Peyer's patch (tissue), 4 donors: ENCODE measurements at regions not wholly inside any gene's neighbourhood (a gene's known extent, or its start where the extent isn't known, plus 50 kb on each side); places are given as distances from the start of the nearest gene placed in this dataset.

Experiments
- POLR2A ChIP-seq, 2 donors: fragments of 450-650 bp; IDR thresholded peaks; one replicate each; pipeline ENCODE4 v1.5.1; 2017; ENCODE audit warnings: antibody characterized with exemption in 2 of 2, mild to moderate bottlenecking in 2 of 2, moderate library complexity in 2 of 2
- TF ChIP-seq, protein P1 (sequence below), 6 experiments: fragments of 450-650 bp in 4 of 6; fragments of 200-600 bp in 2 of 6; sonication (generic) in 1 of 6; IDR thresholded peaks; one replicate each; pipeline ENCODE4 v1.5.1; 2017 to 2019; ENCODE audit warnings: antibody characterized with exemption in 6 of 6, mild to moderate bottlenecking in 3 of 6, moderate library complexity in 1 of 6

DNA sequence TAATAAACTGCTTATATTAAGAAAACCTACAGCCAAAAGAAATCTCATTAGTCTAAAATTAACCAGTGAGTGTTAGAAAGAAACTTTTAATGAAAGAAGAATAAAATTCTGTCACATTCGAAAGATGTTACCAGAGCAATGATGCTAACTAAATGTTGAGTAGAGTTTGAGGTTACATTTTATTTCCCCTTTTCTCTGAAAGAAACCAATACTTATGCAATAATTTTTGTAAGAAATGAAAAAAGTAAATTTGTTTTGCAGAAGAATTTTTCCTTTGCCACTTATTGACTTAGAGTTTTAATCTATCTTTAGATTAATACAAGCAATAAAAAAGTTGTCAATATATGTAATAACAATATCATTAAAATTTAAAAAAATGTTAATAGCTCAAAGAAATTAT is 574.0 kb upstream of the GALNTL6 start:
- TF ChIP-seq, protein P1, sequence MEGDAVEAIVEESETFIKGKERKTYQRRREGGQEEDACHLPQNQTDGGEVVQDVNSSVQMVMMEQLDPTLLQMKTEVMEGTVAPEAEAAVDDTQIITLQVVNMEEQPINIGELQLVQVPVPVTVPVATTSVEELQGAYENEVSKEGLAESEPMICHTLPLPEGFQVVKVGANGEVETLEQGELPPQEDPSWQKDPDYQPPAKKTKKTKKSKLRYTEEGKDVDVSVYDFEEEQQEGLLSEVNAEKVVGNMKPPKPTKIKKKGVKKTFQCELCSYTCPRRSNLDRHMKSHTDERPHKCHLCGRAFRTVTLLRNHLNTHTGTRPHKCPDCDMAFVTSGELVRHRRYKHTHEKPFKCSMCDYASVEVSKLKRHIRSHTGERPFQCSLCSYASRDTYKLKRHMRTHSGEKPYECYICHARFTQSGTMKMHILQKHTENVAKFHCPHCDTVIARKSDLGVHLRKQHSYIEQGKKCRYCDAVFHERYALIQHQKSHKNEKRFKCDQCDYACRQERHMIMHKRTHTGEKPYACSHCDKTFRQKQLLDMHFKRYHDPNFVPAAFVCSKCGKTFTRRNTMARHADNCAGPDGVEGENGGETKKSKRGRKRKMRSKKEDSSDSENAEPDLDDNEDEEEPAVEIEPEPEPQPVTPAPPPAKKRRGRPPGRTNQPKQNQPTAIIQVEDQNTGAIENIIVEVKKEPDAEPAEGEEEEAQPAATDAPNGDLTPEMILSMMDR (IDR thresholded peaks at IDR 0.05) = no peak
- no peak for TF ChIP-seq POLR2A (IDR thresholded peaks at IDR 0.05)
